HG03045 (cell line): ENCODE measurements at regions not wholly inside any gene's neighbourhood (a gene's known extent, or its start where the extent isn't known, plus 50 kb on each side); places are given as distances from the start of the nearest gene placed in this dataset.

ENCODE experiments used
- ATAC-seq: cut with Tn5 transposase; IDR thresholded peaks from one replicate; pipeline ENCODE4 v1.9.1; 2021; ENCODE audit warnings: mild to moderate bottlenecking, moderate library complexity; ENCODE audit not compliant: unreplicated experiment

DNA sequence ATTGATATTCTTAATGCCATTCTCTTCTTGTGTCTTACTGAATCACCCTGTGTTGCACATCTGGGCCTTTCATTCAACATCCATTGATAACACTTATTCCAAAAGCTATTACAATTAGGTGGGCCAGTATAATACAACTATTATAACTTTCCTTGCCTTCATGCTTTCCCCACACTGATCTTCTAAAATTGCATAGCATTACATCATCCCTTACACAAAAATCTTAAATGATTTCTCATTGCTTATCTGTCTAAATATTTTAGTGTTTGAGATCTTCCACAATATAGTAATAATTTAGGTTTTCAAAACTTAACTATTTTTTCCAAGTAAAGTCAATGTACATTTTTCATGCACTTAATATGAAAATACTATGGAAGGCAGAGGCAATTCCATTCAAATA lies 1634.1 kb downstream of the PLA2G4A start:
- ATAC-seq: no peak

DNA sequence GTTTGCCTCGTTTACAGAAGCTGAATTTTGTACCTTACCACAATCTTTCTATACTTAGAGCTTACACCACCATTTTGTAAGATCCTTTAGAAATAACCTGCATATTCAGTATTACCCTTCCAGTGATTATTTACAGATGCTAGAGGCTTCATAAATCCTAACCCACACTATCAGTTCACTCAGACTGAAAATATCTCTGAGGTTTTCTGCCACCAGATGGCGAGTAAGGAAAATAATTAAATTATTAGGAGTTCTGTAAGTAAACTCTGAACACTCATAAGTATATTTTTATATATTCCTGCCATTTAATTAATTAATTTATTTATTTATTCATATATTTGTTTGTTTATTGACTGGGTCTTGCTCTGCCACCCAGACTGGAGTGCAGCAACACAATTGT lies 1635.2 kb downstream of the PLA2G4A start:
- no peak for ATAC-seq

DNA sequence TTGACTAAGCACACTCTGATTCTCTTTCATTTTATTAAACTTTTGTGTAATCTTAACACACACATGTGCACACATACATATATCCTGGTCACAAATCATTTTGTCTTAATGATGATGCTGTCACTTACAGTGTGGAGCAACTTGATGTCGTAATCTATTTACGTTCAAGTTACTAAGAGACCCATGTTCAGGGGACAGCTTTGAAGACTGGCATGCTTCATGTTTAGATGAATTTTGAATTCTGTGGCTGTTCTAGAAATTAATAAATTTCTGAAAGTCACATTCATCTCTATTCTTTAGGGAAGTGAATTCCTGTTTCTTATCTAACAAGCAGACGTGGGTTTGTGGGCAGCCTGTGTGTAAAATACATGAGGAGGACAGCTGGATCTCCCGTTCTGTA lies 1637.8 kb downstream of the PLA2G4A start:
- ATAC-seq: no peak

DNA sequence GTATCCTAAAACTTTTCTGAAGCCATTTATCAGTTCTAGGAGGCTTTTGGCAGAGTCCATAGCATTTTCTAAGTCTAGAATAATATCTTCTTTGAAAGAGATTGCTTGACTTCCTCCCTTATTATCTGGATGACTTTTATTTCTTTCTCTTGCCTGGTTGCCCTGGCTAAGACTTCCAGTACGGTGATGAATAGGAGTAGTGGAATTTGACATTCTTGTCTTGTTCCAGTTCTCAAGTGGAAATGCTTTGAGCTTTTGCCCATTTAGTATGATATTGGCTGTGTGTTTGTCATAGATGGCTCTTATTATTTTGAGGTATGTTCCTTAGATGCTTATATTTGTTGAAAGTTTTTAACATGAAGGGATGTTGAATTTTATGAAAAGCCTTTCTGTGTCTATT lies 1647.9 kb downstream of the PLA2G4A start:
- ATAC-seq: no peak

DNA sequence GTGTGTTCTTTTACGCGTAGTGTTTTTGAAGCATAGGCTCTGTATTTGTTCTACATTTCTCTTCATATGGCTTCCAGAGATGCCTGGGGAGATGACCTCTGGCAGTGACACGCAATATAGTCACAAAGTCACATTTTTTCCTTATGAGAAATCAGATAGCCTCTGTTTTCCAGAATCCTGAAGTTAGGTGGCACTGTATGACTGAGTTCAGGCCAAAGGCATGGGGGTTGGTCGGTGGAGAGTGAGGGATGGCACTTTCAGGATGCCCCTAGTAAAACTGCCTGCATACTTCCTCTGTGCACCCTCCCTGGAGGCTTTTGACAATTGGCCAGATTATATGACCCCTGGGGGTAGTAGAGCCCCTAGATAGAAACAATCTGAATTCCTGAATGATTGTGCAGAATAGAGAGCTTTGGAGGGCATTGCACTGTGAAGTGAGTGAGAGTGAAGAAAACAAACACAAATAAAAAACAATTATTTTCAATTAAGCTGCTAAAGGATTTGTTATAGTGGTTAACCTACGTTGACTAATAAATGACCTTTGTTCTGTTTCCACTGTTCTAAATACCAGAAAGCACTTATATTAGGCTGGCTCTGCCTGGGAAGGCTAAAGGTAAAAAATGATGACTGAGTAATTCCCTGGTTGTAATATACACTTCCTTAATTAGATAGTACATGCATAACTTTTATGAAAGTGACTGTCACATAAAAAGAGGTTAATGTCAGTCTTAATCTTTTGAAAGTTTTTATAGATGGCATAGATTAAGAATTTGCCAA lies 1660.8 kb downstream of the PLA2G4A start:
- no peak for ATAC-seq

DNA sequence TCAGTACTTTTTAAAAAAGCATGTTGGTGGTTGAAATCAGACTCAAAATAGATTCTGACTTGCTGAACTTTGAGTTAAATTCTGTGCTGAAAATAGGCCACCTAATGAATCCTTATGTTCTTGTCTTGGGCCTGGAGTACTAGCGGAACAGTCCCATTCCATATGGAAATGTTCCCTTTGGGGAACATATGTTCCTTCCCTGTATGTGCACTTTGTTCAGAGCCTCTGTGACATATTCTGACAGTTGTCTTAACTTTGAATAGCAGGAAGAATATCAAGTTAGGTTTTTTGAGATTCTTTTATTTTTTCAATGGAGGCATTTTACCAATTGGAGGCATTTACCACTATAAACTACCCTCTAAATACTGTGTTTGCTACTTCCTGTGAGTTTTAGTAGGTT lies 1667.8 kb downstream of the PLA2G4A start:
- no peak for ATAC-seq

DNA sequence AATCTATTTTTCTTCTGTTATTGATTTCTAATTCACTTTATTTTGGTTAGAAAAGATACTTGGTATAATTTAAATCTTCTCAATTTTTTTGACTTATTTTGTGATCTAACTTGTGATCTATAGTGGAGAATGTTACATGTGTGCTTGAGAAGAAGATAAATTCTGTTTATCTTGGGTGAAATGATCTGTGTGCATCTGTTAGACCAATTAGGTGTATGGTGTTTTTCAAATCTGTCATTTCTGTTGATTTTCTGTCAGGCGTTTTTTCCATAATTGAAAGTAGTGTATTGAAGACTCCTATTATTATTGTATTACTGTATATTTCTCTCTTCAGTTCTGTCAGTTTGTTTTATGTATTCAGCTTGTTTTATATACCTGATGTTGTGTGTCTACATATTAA lies 1668.3 kb downstream of the PLA2G4A start:
- ATAC-seq: no peak

DNA sequence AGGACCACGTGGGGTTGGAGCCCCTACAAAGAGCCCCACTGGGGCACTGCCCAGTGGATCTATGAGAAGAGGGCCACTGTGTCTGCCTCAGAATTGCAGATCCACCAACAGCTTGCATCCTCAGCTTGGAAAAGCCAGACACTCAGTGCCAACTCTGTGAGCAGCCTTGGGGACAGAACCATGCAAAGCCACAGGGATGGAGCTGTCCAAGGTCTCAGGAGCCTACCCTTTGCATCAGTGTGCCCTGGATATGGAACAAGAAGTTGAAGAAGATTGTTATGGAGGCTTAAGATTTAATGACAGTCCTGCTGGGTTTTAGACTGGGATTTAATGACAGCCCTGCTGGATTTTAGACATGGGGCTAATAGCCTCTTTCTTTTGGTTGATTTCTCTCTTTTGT lies 1670.9 kb downstream of the PLA2G4A start:
- ATAC-seq: no peak

DNA sequence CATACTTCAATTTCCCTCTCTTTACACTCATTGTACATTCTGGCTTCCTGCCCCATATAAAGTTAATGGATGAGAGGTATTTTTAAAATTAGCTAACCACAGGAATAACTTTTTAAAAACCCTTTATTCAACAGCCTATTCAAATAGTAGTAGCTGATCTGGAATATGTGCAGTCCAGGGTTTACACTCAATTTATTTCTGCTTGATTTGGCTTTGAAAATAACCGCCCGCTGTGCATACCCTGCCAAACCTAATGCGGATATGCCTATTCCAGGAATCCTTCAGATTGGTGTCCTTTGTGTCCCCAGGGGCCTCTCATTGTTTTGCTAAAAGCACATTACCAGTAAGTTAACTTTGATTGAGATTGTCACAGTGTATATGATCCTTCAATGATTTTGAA lies 1686.2 kb downstream of the PLA2G4A start:
- no peak for ATAC-seq

GRCh38 chr1:188517139-188517538 lies 1688.4 kb downstream of the PLA2G4A start:
- ATAC-seq: no peak

- ATAC-seq: no peak
Observed at GRCh38 chr1:188551176-188551575, 1722.4 kb downstream of the PLA2G4A start.

- no peak for ATAC-seq
Observed at GRCh38 chr1:188557053-188557452, 1728.3 kb downstream of the PLA2G4A start.

DNA sequence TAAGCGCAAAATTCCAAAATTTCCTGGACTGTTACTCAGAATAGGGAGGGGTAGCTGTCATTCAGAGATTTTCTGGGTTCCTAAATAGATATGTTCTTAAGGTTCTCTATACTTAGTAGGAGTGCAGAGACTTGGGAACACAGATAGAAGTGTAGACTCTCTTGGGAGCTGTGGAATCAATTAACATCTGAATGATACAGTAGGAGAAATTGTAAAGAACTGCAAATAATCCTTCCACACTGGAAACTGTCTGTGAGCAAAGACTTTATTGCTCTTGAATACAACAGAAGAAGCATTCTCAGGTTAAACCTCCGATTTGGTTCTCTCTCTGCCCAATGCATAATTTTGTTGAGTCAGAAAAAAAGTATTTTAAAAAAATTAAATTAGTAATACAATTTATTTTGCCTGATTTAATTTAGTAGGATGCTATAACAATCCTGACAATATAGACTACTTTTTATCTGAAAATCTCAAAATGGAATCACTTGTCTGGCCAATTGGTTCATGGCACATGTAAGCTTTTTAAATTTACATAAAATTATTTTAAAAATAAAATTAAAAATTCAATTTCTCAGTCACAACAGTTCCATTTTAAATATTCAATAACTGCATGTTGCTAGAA lies 1754.3 kb downstream of the PLA2G4A start:
- no peak for ATAC-seq

- no peak for ATAC-seq
Observed at GRCh38 chr1:188584119-188584518, 1755.4 kb downstream of the PLA2G4A start.

GRCh38 chr1:188590641-188591040 lies 1761.9 kb downstream of the PLA2G4A start:
- no peak for ATAC-seq

DNA sequence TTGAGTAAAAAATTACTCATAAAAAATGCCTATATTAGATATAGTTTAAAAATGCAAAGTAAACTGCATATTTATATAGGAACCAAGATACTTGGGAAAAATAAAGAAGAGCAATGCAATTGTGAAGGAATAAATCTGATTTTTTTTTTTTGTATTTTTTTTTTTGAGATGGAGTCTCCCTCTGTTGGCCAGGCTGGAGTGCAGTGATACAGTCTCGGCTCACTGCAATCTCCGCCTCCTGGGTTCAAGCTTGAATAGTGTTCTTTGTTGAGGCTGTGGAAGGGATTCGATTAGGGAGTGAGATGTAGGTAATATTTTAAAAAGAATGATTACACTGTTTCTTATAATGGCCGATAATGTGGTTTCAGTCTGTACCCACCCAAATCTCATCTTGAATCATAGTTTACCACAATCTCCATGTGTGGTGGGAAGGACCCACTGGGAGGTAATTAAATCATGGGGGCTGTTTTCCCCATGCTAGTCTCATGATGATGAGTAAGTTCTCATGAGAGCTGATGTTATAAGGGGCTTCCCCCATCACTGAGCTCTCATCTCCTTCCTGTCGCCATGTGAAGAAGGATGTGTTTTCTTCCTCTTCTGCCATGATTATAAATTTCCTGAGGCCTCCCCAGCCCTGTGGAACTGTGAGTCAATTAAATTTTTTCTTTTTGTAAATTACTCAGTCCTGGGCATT lies 1765.9 kb downstream of the PLA2G4A start:
- ATAC-seq: no peak

- no peak for ATAC-seq
Observed at GRCh38 chr1:188599313-188599712, 1770.6 kb downstream of the PLA2G4A start.

DNA sequence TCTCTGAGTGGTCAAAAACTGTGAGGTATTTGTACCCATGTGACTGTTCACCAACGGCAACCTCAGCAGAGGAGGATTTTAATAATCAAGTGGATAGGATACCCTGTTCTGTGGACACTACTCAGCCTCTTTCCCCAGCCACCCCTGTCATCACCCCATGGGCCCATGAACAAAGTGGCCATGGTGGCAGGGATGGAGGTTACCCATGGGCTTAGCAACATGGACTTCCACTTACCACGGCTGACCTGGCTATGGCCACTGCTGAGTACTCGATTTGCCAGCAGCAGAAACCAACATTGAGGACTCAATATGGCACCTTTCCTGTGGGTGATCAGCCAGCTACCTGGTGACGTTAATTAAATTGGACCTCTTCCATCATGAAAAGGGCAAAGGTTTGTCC lies 1782.7 kb downstream of the PLA2G4A start:
- no peak for ATAC-seq

DNA sequence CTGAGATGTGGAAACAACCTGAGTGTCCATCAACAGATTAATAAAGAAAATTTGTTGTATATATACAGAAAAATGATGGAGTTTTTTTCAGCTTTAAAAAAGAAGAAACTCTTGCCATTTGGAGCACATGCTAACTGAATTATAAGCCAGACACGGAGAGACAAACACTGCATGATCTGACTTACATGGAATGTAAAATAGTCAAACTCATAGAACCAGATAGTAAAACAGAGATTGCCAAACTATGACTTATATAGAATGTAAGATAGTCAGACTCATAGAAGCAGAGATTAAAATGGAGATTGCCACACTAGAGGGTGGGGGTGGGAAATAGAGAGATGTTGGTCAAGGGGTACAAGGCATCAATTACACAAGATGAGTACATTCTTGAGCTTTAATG lies 1786.6 kb downstream of the PLA2G4A start:
- ATAC-seq: no peak

GRCh38 chr1:188620236-188620635 lies 1791.5 kb downstream of the PLA2G4A start:
- ATAC-seq: no peak

DNA sequence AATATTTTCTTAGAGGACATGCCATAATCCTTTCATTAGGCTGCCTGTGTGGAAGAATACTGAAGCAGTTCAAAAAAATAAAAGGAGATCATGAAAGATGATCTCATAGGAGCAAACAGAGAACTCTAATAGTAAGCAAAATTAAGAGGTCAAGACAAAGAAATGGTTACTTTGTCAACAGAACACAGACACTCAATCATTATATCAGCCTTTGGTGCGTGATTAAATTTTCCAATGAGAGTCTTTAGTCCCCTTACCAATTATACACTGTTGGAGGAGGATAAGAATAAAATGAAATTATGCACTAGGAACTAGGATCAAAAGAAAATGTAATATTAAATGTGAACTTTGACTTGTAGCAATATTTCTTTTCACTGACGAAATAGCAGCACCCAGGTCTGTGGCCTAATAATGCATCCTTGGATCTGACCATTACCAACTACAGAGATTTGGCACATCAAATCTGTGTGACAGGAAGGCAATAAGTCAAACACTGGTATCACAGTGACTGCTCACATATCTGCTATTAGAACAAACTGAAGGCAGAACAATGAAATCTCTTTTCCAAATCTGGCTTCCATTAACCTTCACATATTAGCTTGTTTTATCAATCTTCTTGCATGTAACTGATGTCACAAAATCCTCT lies 1812.9 kb downstream of the PLA2G4A start:
- no peak for ATAC-seq

DNA sequence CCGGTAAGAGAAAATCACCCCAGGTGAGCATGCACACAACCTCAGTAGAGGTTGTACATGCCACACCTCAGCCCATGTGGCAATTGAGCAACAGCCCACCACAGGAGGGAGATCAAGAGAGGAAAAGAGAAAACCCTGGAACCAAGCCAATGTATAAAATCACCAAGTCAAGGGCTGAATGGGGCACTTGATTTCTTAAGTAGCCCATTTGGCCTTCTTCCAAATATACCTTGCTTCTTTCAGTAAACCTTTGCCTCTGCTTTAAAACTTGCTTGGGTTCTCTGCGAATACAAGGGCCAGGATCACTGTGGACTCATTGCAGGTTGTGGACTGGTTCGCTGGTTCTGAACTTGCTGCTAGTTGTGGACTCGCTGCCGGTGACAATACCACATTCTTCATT lies 1814.0 kb downstream of the PLA2G4A start:
- ATAC-seq: no peak
